GM12878 (cell line): ENCODE measurements at regions not wholly inside any gene's neighbourhood (a gene's known extent, or its start where the extent isn't known, plus 50 kb on each side); places are given as distances from the start of the nearest gene placed in this dataset.

Experiments
- ATAC-seq: fragments of 200-7000 bp; cut with Tn5 transposase; 3 replicates; pipeline ENCODE4 v1.9.1; 2020; ENCODE audit warnings: mild to moderate bottlenecking, moderate library complexity
- BruUV-seq: library from RNA; stranded (reverse); fragments of 400-500 nt; replicated peaks from 2 replicates; lab custom pipeline; 2021; lab: Mats Ljungman, UMichigan
- CTCF ChIA-PET: fragments of 300-600 bp; sonication (Branson Sonifier 250); formaldehyde crosslinking; extraction: SDS; loops from one replicate; lab custom pipeline; 2021; ENCODE audit warnings: inconsistent platforms; lab: Yijun Ruan, JAX
- POLR2A ChIA-PET: fragments of 350-600 bp; formaldehyde crosslinking; extraction: SDS; loops from one replicate; lab custom pipeline; 2021; ENCODE audit warnings: inconsistent platforms; lab: Charles Lee
- RAD21 ChIA-PET: fragments of 300-600 bp; sonication (Branson Sonifier 250); formaldehyde crosslinking; loops from one replicate; lab custom pipeline; 2023; ENCODE audit warnings: antibody characterized with exemption; ENCODE audit not compliant: unreplicated experiment; lab: Charles Lee
- SMC1A ChIA-PET: fragments of 300-600 bp; sonication (Branson Sonifier 250); formaldehyde crosslinking; loops from one replicate; lab custom pipeline; 2023; ENCODE audit not compliant: unreplicated experiment, uncharacterized antibody; lab: Charles Lee
- DNase-seq: peaks from one replicate; pipeline ENCODE4 v3.0.0-alpha.2; 2011; ENCODE audit warnings: low read depth, low spot score
- FAIRE-seq: peaks from 3 replicates; lab custom pipeline; 2011; peaks lifted over from hg19 to GRCh38; lab: Jason Lieb, UNC
- H2AFZ ChIP-seq: 2 replicates; pipeline ENCODE4 v1.6.0; 2011; ENCODE audit warnings: low read depth, low read length, control low read depth; ENCODE audit not compliant: control insufficient read depth
- H3K27ac ChIP-seq: 2 replicates; pipeline ENCODE4 v1.5.1; 2011; ENCODE audit warnings: control low read depth; ENCODE audit not compliant: control insufficient read depth, insufficient read depth
- H3K27me3 ChIP-seq, 2 experiments: replicated peaks in 1 of 2; 2 replicates each; pipeline versions ENCODE4 v1.6.0 to v1.6.1; 2011; ENCODE audit warnings: low read length in 1 of 2; ENCODE audit not compliant: control insufficient read depth in 2 of 2, insufficient read depth in 2 of 2
- H3K36me3 ChIP-seq, 2 experiments: 2 replicates each; pipeline ENCODE4 v1.5.1; 2011; ENCODE audit warnings: low read length in 1 of 2; ENCODE audit not compliant: control insufficient read depth in 2 of 2, insufficient read depth in 2 of 2
- H3K4me1 ChIP-seq: 2 replicates; pipeline ENCODE4 v1.6.1; 2011; ENCODE audit warnings: mild to moderate bottlenecking, low read length, moderate library complexity, mixed read lengths; ENCODE audit not compliant: control insufficient read depth, insufficient read depth
- H3K4me2 ChIP-seq: 2 replicates; pipeline ENCODE4 v1.6.0; 2011; ENCODE audit warnings: control low read depth; ENCODE audit not compliant: control insufficient read depth, insufficient read depth
- H3K4me3 ChIP-seq: fragments of 200-600 bp; sonication (generic); 2 replicates; pipeline ENCODE4 v1.5.1; 2016
- H3K79me2 ChIP-seq: 2 replicates; pipeline ENCODE4 v1.6.0; 2011; ENCODE audit warnings: low read length; ENCODE audit not compliant: control insufficient read depth, insufficient read depth
- H3K9ac ChIP-seq: 2 replicates; pipeline ENCODE4 v1.8.0; 2011; ENCODE audit warnings: low read length, control low read depth, mixed read lengths; ENCODE audit not compliant: control insufficient read depth, insufficient read depth
- H3K9me3 ChIP-seq: replicated peaks from 3 replicates; pipeline ENCODE4 v1.5.1; 2011; ENCODE audit warnings: mild to moderate bottlenecking, low read length; ENCODE audit not compliant: control insufficient read depth, insufficient read depth
- H4K20me1 ChIP-seq: 2 replicates; pipeline ENCODE4 v1.6.0; 2011; ENCODE audit not compliant: control insufficient read depth, insufficient read depth
- ASH2L ChIP-seq: fragments of 300-600, 200-600 bp; sonication (generic); IDR thresholded peaks from 2 replicates; pipeline ENCODE4 v1.6.1; 2017; ENCODE audit warnings: low read depth, mild to moderate bottlenecking, borderline replicate concordance
- BACH1 ChIP-seq: fragments of 450-650 bp; IDR thresholded peaks from 2 replicates; pipeline ENCODE4 v1.6.1; 2017; ENCODE audit warnings: mild to moderate bottlenecking, borderline replicate concordance
- CBX3 ChIP-seq: fragments of 200-600 bp; sonication (generic); IDR thresholded peaks from 2 replicates; pipeline ENCODE4 v1.6.1; 2016; ENCODE audit warnings: low read depth, borderline replicate concordance
- CHD1 ChIP-seq: IDR thresholded peaks from 2 replicates; pipeline ENCODE4 v1.6.1; 2012; ENCODE audit warnings: low read depth, low read length, improper control_type of control experiment
- CREB1 ChIP-seq: IDR thresholded peaks from 2 replicates; pipeline ENCODE4 v1.6.1; 2012; ENCODE audit warnings: low read depth, mild to moderate bottlenecking, inconsistent platforms
- ETV6 ChIP-seq, 2 experiments: fragments of 450-650 bp in 1 of 2; IDR thresholded peaks in 1 of 2; conservative IDR thresholded peaks in 1 of 2; 2 replicates each; pipeline ENCODE4 v1.6.1; 2014; ENCODE audit warnings: antibody characterized with exemption in 1 of 2, borderline replicate concordance in 1 of 2, low read depth in 1 of 2, mild to moderate bottlenecking in 1 of 2, moderate library complexity in 1 of 2
- KAT2A ChIP-seq: conservative IDR thresholded peaks from 2 replicates; pipeline ENCODE4 v1.6.1; 2011; ENCODE audit warnings: low read depth, low read length; ENCODE audit not compliant: control insufficient read depth
- NFXL1 ChIP-seq: fragments of 450-650 bp; IDR thresholded peaks from 2 replicates; pipeline ENCODE4 v1.6.1; 2017; ENCODE audit warnings: antibody characterized with exemption, mild to moderate bottlenecking, borderline replicate concordance
- PML ChIP-seq: IDR thresholded peaks from 2 replicates; pipeline ENCODE4 v1.6.1; 2012; ENCODE audit warnings: low read length, inconsistent platforms
- POLR2AphosphoS5 ChIP-seq: IDR thresholded peaks from 2 replicates; pipeline ENCODE4 v1.6.1; 2011; ENCODE audit warnings: mild to moderate bottlenecking, low read length, inconsistent platforms
- RBBP5 ChIP-seq: fragments of 200-600 bp; sonication (generic); conservative IDR thresholded peaks from 2 replicates; pipeline ENCODE4 v1.6.1; 2016
- RELA ChIP-seq: fragments of 450-650 bp; IDR thresholded peaks from 2 replicates; pipeline ENCODE4 v1.8.0; 2014; ENCODE audit warnings: borderline replicate concordance; ENCODE audit not compliant: partially characterized antibody
- SMARCA5 ChIP-seq: fragments of 450-650 bp; IDR thresholded peaks from 2 replicates; pipeline ENCODE4 v1.6.1; 2017; ENCODE audit warnings: mild to moderate bottlenecking
- SREBF2 ChIP-seq: IDR thresholded peaks from 2 replicates; pipeline ENCODE4 v1.6.1; 2012; ENCODE audit warnings: mild to moderate bottlenecking, low read length
- ZSCAN29 ChIP-seq: fragments of 450-650 bp; IDR thresholded peaks from 2 replicates; pipeline ENCODE4 v1.6.1; 2017; ENCODE audit warnings: mild to moderate bottlenecking, moderate library complexity
- ZZZ3 ChIP-seq: IDR thresholded peaks from 2 replicates; pipeline ENCODE4 v1.6.1; 2011; ENCODE audit warnings: low read depth; ENCODE audit not compliant: control insufficient read depth, insufficient read length
- WGBS: methylation state at CpG from one replicate; pipeline ENCODE4 v1.1.6; 2016; ENCODE audit warnings: low lambda C conversion rate; ENCODE audit not compliant: insufficient replicate concordance, insufficient coverage; ENCODE audit errors: missing lambda C conversion rate; 5-methylcytosine and 5-hydroxymethylcytosine counted together
- in situ Hi-C: fragments of 300-500 bp; cut with MboI; formaldehyde crosslinking; loops from 9 replicates; pipeline ENCODE4 v1.14.3; 2018; ENCODE audit warnings: mixed read lengths
- intact Hi-C: fragments of 100-400 bp; cut with micrococcal nuclease; formaldehyde crosslinking; loops from one replicate; pipeline ENCODE4 v1.14.2; 2022; ENCODE audit not compliant: unreplicated experiment

DNA sequence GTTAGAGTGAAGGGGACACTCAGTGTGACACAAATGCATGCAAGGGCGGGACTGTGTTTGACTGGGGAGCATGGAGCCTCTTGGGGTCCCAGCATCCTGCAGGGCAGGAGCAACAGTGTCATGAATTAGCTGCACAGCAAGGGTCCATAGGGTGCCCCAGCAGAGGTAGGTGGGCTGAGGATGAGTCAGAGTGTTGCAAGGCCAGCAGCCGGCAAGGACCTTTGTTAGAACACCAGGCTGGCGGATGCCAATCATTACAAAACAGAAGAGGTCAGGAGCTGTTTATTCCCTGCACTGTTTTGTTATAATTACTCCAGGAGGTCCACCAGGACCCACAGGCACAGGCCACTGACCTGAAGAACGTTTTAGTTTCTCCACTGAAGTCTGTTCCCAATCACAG is 362.2 kb upstream of the DUSP10 start:
- Histone ChIP-seq H3K4me2 (no peak overlapping the region), H3K27ac (no peak overlapping the region), H3K4me3 (no peak overlapping the region), H3K79me2 (no peaks in the 10 kb centered on the region), H2AFZ (no peak overlapping the region), H3K27me3 (no peaks in the 10 kb centered on the region), H3K36me3 (no peaks in the 10 kb centered on the region), H3K9ac (no peak overlapping the region), H4K20me1 (no peaks in the 10 kb centered on the region), H3K9me3 (no peaks in the 10 kb centered on the region), H3K4me1 (no peaks in the 10 kb centered on the region)
- ChIA-PET POLR2A (no interaction called here), RAD21 (interaction anchor here (1.7 kb wide), 1 partner anchor 363 kb away, joined by 6 read pairs; the partner anchor contains the start of gene DUSP10), SMC1A (interaction anchor here (1.5 kb wide), 1 partner anchor 564 kb away, joined by 3 read pairs; no protein-coding TSS in a partner anchor), CTCF (interaction anchor here (3.0 kb wide), 1 partner anchor 8 kb away, joined by 21 read pairs; no protein-coding TSS in a partner anchor)
- no peak for ATAC-seq
- in situ Hi-C loops, result no loop called here
- intact Hi-C loops, result no loop called here
- no TSS peak for BruUV-seq
- TF ChIP-seq RELA (no peak), CBX3 (no peak), ZZZ3 (no peak), BACH1 (no peak), ZSCAN29 (no peak), POLR2AphosphoS5 (no peak), SREBF2 (no peak), CREB1 (no peak)
- WGBS, result 51% methylated on average over 4 of the region's 4 CpGs
- FAIRE-seq, result no peak
- DNase-seq, result no peak

DNA sequence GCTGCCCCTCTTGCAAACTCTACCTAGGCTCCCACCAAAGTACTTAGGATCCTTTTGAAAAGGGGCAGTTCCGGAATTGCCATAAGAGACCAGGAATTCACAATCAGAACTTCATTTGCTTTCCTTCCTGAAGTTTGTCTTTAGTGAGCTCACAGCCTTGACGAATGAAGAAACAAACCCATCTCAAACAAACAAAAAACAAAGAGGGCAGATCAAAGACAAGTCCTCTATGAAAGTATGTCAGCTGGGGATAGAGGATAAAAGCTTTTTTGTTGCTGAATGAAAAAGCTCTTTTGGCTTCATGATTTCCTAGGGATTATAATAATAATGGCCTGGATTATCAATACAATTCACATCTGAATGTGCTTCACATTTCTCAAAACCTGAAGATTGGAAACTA is 357.9 kb upstream of the DUSP10 start:
- ChIA-PET RAD21 (interaction anchor here (1.2 to 1.8 kb wide), 3 partner anchors 71 to 621 kb away, joined by 3 to 4 read pairs (median 3); no protein-coding TSS in a partner anchor), SMC1A (interaction anchor here (1.0 to 1.3 kb wide), 6 partner anchors 10 to 621 kb away, joined by 3 to 5 read pairs (median 3); no protein-coding TSS in a partner anchor), POLR2A (interaction anchor here (0.5 kb wide), 1 partner anchor 18 kb away, joined by 4 read pairs; no protein-coding TSS in a partner anchor)
- Histone ChIP-seq H3K4me3 (no peak overlapping the region), H3K9ac (no peak overlapping the region), H3K36me3 (no peaks in the 10 kb centered on the region)
- intact Hi-C loops, result loop anchor here (5.0 kb wide), 2 partner anchors 358 to 622 kb away; no protein-coding TSS in a partner anchor
- BruUV-seq, result no TSS peak
- no peak for TF ChIP-seq CHD1
- no peak for TF ChIP-seq ETV6 (conservative IDR thresholded peaks at IDR 0.05 in 1 of 2, IDR thresholded peaks at IDR 0.05 in 1 of 2; ENCODE audit: borderline replicate concordance in 1 of 2, low read depth in 1 of 2)
- TF ChIP-seq RBBP5, result no peak
- TF ChIP-seq SMARCA5, result no peak
- no peak for TF ChIP-seq PML
- no peak for TF ChIP-seq ASH2L
- TF ChIP-seq NFXL1, result no peak
- no peak for TF ChIP-seq KAT2A
- TF ChIP-seq, all 136 proteins: peak for 0
- ATAC-seq (no peak), FAIRE-seq (no peak), DNase-seq (no peak)
- in situ Hi-C loops, result no loop called here
- no peak overlapping the region for H3K4me2 ChIP-seq
- no peak overlapping the region for H2AFZ ChIP-seq
- no peaks in the 10 kb centered on the region for H4K20me1 ChIP-seq
- no peaks in the 10 kb centered on the region for H3K27me3 ChIP-seq
- WGBS, result 54% methylated on average over 2 of the region's 2 CpGs
- H3K79me2 ChIP-seq, result no peaks in the 10 kb centered on the region
- no peaks in the 10 kb centered on the region for H3K9me3 ChIP-seq
- CTCF ChIA-PET, result interaction anchor here (0.9 to 3.3 kb wide), 4 partner anchors 8 to 552 kb away, joined by 3 to 8 read pairs (median 4); no protein-coding TSS in a partner anchor
- H3K27ac ChIP-seq, result no peak overlapping the region
- no peaks in the 10 kb centered on the region for H3K4me1 ChIP-seq
